Endodermal cell (in vitro differentiated cells): ENCODE measurements at regions not wholly inside any gene's neighbourhood (a gene's known extent, or its start where the extent isn't known, plus 50 kb on each side); places are given as distances from the start of the nearest gene placed in this dataset.
A peak's percentile ranks its signal among the peaks of the same experiment; 100 is the strongest.
"Not testable (repeated sequence)": the region's sequence is repeated elsewhere in the genome, so short reads cannot be mapped to it uniquely, and the experiment has no call there.

Experiments
- DNase-seq: peaks from one replicate; pipeline ENCODE4 v3.0.0-alpha.2; 2017
- H3K27ac ChIP-seq: 2 replicates; pipeline ENCODE4 v1.5.1; 2013; ENCODE audit warnings: mild to moderate bottlenecking, low read depth, low read length, moderate library complexity
- H3K27me3 ChIP-seq: 2 replicates; pipeline ENCODE4 v1.6.1; 2013; ENCODE audit warnings: mild to moderate bottlenecking, low read length, moderate library complexity; ENCODE audit not compliant: insufficient read depth, control insufficient read depth, poor library complexity, severe bottlenecking
- H3K36me3 ChIP-seq: 2 replicates; pipeline ENCODE4 v1.7.0; 2013; ENCODE audit warnings: mild to moderate bottlenecking, low read length, moderate library complexity; ENCODE audit not compliant: control insufficient read depth, insufficient read depth
- H3K4me1 ChIP-seq: one replicate; pipeline ENCODE4 v1.7.0; 2013; ENCODE audit warnings: low read length; ENCODE audit not compliant: control insufficient read depth, insufficient read depth
- H3K4me3 ChIP-seq: 2 replicates; pipeline ENCODE4 v1.5.1; 2013; ENCODE audit warnings: mild to moderate bottlenecking, low read length, moderate library complexity
- H3K9ac ChIP-seq: 2 replicates; pipeline ENCODE4 v1.6.1; 2013; ENCODE audit warnings: mild to moderate bottlenecking, low read length, moderate library complexity; ENCODE audit not compliant: poor library complexity, severe bottlenecking; ENCODE audit errors: extremely low read depth
- H3K9me3 ChIP-seq: 2 replicates; pipeline ENCODE4 v1.6.1; 2013; ENCODE audit warnings: mild to moderate bottlenecking, low read length, moderate library complexity; ENCODE audit not compliant: control insufficient read depth
- H3K27ac Mint-ChIP-seq: 2 replicates; pipeline ENCODE4 v1.8.0; 2020; ENCODE audit warnings: mixed read lengths
- H3K27me3 Mint-ChIP-seq: 2 replicates; pipeline ENCODE4 v1.8.0; 2021; ENCODE audit warnings: mild to moderate bottlenecking, mixed read lengths; ENCODE audit not compliant: insufficient read depth
- H3K36me3 Mint-ChIP-seq: 2 replicates; pipeline ENCODE4 v1.8.0; 2020; ENCODE audit warnings: low read depth, mixed read lengths
- H3K4me1 Mint-ChIP-seq: 2 replicates; pipeline ENCODE4 v1.8.0; 2020; ENCODE audit warnings: mixed read lengths
- H3K4me3 Mint-ChIP-seq: 2 replicates; pipeline ENCODE4 v1.8.0; 2020; ENCODE audit warnings: mild to moderate bottlenecking, moderate library complexity, mixed read lengths
- H3K9me3 Mint-ChIP-seq: 2 replicates; pipeline ENCODE4 v1.8.0; 2020; ENCODE audit warnings: mild to moderate bottlenecking, mixed read lengths
- WGBS, 2 experiments: methylation state at CpG; one replicate each; pipeline versions ENCODE4 v1.1.5 to v1.1.7; 2013; ENCODE audit warnings: missing lambda C conversion rate in 2 of 2, mixed read lengths in 1 of 2; ENCODE audit not compliant: insufficient coverage in 1 of 2, insufficient read length in 1 of 2; 5-methylcytosine and 5-hydroxymethylcytosine counted together
- TF ChIP-seq, protein P1 (sequence below): fragments of 200-600 bp; sonication (generic); conservative IDR thresholded peaks from 2 replicates; pipeline ENCODE4 v1.5.0; 2021; ENCODE audit warnings: antibody characterized with exemption, mild to moderate bottlenecking

DNA sequence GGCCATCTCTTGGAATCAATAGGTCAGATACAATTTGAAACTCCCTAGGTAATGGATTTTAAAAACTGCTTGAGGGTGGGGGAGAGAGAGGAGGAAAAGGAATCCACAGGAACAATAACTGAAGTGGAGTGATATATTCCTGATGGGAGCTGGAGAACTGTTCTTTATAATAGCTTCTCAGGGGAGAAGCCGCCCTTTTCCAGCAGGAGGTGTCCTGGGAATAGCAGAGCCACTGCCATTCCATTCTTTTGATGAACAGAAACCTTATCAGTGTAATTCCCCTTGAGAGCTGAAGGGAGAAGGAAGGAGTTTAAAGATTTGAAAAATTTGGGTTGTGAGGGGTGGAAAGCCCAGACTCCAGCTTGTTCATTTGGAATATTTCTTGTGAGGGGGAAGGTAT, 504.9 kb upstream of the DPH6 start:
- no peaks in the 10 kb centered on the region for H3K27me3 Mint-ChIP-seq
- H3K9me3 ChIP-seq, result no peaks in the 10 kb centered on the region
- no peaks in the 10 kb centered on the region for H3K36me3 Mint-ChIP-seq

GRCh38 chr15:36052641-36053040, 506.7 kb upstream of the DPH6 start:
- H3K27me3 ChIP-seq, H3K9me3 Mint-ChIP-seq, H3K27ac ChIP-seq, H3K4me1 ChIP-seq, H3K4me3 ChIP-seq, H3K36me3 ChIP-seq, H3K9me3 ChIP-seq, H3K36me3 Mint-ChIP-seq, H3K27ac Mint-ChIP-seq, H3K9ac ChIP-seq, H3K27me3 Mint-ChIP-seq, H3K4me3 Mint-ChIP-seq: not testable (repeated sequence)
- peak; percentile 61 for DNase-seq
- 17 to 25% methylated on average over 1 of the region's 1 CpG for WGBS, 2 experiments
- peaks cover 19% of the 10 kb centered on the region for H3K4me1 Mint-ChIP-seq
- TF ChIP-seq, protein P1, sequence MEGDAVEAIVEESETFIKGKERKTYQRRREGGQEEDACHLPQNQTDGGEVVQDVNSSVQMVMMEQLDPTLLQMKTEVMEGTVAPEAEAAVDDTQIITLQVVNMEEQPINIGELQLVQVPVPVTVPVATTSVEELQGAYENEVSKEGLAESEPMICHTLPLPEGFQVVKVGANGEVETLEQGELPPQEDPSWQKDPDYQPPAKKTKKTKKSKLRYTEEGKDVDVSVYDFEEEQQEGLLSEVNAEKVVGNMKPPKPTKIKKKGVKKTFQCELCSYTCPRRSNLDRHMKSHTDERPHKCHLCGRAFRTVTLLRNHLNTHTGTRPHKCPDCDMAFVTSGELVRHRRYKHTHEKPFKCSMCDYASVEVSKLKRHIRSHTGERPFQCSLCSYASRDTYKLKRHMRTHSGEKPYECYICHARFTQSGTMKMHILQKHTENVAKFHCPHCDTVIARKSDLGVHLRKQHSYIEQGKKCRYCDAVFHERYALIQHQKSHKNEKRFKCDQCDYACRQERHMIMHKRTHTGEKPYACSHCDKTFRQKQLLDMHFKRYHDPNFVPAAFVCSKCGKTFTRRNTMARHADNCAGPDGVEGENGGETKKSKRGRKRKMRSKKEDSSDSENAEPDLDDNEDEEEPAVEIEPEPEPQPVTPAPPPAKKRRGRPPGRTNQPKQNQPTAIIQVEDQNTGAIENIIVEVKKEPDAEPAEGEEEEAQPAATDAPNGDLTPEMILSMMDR, result peak; percentile 74

More for the DNA sequence above, 504.9 kb upstream of the DPH6 start:
- no peaks in the 10 kb centered on the region for H3K4me1 ChIP-seq
- Mint-ChIP-seq H3K4me3 (no peak overlapping the region), H3K27ac (no peak overlapping the region), H3K4me1 (peaks cover 19% of the 10 kb centered on the region), H3K9me3 (peaks cover 8% of the 10 kb centered on the region)
- TF ChIP-seq, protein P1, result peak; percentile 61
- H3K4me3 ChIP-seq, result no peak overlapping the region
- H3K27ac ChIP-seq, result no peak overlapping the region
- H3K27me3 ChIP-seq, result no peaks in the 10 kb centered on the region
- H3K9ac ChIP-seq, result no peak overlapping the region
- no peaks in the 10 kb centered on the region for H3K36me3 ChIP-seq
- DNase-seq, result peak; percentile 56
- 67% methylated on average over 1 of the region's 1 CpG; no CpG with 5 or more reads in 1 of the 2 experiments for WGBS, 2 experiments

GRCh38 chr15:36053746-36054145, 507.8 kb upstream of the DPH6 start:
- 90% methylated on average over 1 of the region's 1 CpG; no CpG with 5 or more reads in 1 of the 2 experiments for WGBS, 2 experiments
- H3K36me3 Mint-ChIP-seq, result no peaks in the 10 kb centered on the region
- peaks cover 19% of the 10 kb centered on the region for H3K4me1 Mint-ChIP-seq
- TF ChIP-seq, protein P1, result no peak
- Histone ChIP-seq H3K4me1 (no peaks in the 10 kb centered on the region), H3K9me3 (no peaks in the 10 kb centered on the region), H3K36me3 (no peaks in the 10 kb centered on the region), H3K9ac (no peak overlapping the region), H3K27ac (no peak overlapping the region), H3K27me3 (no peaks in the 10 kb centered on the region), H3K4me3 (no peak overlapping the region)
- no peaks in the 10 kb centered on the region for H3K27me3 Mint-ChIP-seq
- H3K4me3 Mint-ChIP-seq, result no peak overlapping the region
- H3K9me3 Mint-ChIP-seq, result no peaks in the 10 kb centered on the region
- H3K27ac Mint-ChIP-seq, result no peak overlapping the region
- DNase-seq, result no peak
